BE2C (cell line): ENCODE measurements at regions not wholly inside any gene's neighbourhood (a gene's known extent, or its start where the extent isn't known, plus 50 kb on each side); places are given as distances from the start of the nearest gene placed in this dataset.

Experiments
- DNase-seq: peaks from one replicate; pipeline ENCODE4 v3.0.0-alpha.2; 2020
- H3K27me3 ChIP-seq: fragments of 250-450 bp; sonication (Bioruptor Pico); 2 replicates; pipeline ENCODE4 v1.5.1; 2020; ENCODE audit warnings: mild to moderate bottlenecking
- H3K36me3 ChIP-seq: fragments of 250-450 bp; sonication (Bioruptor Pico); 2 replicates; pipeline ENCODE4 v1.5.1; 2020; ENCODE audit warnings: mild to moderate bottlenecking
- H3K4me1 ChIP-seq: fragments of 250-450 bp; sonication (Bioruptor Pico); 2 replicates; pipeline ENCODE4 v1.5.1; 2020
- H3K4me3 ChIP-seq: 2 replicates; pipeline ENCODE4 v1.5.1; 2011; ENCODE audit warnings: low read depth, low read length
- H3K9me3 ChIP-seq: fragments of 250-450 bp; sonication (Bioruptor Pico); 2 replicates; pipeline ENCODE4 v1.5.1; 2020
- TF ChIP-seq, protein P1 (sequence below): IDR thresholded peaks from 2 replicates; pipeline ENCODE4 v1.5.1; 2012; ENCODE audit warnings: mild to moderate bottlenecking, low read depth, low read length

DNA sequence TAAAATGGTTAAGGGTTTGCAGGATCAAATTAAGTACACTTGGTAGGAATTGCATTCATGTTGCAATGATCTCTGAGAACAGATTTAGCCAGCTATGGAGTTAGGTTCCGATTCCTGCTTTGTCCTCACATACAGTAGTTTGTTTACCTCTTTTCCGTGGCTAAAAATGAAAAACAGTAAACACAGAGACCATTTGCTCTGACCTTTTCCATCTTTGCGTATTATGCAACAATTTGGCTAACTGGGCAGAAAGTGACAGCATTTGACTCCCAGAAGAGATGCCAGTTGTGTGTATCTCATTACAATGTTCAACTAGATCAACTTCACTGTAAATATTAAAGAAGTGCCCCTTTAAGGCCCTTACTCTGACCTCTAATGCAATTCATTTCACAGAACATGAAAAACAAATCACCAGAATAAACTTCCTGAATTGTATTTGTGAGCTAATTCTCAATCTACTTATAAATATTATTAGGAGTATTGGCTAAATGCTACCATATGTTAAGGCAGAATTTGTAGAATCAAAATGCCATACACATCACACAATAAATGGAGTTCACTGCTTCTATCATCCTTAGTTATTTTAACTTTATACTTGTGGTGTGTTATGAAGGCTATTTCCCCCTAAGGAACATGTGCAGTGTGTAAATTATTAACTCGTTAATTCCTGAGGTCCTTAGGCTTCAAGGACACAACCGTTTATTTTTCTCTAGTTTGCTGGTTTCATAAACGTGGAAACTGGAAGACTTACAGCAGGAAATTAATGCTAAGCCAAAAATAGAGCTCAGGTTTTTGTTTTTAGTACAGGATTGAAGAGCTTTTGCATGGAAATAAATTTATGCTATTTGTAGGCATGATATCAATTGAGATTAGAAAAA is 380.7 kb upstream of the CITED2 start:
- TF ChIP-seq, protein P1, sequence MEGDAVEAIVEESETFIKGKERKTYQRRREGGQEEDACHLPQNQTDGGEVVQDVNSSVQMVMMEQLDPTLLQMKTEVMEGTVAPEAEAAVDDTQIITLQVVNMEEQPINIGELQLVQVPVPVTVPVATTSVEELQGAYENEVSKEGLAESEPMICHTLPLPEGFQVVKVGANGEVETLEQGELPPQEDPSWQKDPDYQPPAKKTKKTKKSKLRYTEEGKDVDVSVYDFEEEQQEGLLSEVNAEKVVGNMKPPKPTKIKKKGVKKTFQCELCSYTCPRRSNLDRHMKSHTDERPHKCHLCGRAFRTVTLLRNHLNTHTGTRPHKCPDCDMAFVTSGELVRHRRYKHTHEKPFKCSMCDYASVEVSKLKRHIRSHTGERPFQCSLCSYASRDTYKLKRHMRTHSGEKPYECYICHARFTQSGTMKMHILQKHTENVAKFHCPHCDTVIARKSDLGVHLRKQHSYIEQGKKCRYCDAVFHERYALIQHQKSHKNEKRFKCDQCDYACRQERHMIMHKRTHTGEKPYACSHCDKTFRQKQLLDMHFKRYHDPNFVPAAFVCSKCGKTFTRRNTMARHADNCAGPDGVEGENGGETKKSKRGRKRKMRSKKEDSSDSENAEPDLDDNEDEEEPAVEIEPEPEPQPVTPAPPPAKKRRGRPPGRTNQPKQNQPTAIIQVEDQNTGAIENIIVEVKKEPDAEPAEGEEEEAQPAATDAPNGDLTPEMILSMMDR = no peak
- Histone ChIP-seq H3K36me3 (no peaks in the 10 kb centered on the region), H3K4me3 (no peak overlapping the region), H3K27me3 (no peaks in the 10 kb centered on the region), H3K4me1 (no peaks in the 10 kb centered on the region), H3K9me3 (no peaks in the 10 kb centered on the region)
- DNase-seq = no peak

DNA sequence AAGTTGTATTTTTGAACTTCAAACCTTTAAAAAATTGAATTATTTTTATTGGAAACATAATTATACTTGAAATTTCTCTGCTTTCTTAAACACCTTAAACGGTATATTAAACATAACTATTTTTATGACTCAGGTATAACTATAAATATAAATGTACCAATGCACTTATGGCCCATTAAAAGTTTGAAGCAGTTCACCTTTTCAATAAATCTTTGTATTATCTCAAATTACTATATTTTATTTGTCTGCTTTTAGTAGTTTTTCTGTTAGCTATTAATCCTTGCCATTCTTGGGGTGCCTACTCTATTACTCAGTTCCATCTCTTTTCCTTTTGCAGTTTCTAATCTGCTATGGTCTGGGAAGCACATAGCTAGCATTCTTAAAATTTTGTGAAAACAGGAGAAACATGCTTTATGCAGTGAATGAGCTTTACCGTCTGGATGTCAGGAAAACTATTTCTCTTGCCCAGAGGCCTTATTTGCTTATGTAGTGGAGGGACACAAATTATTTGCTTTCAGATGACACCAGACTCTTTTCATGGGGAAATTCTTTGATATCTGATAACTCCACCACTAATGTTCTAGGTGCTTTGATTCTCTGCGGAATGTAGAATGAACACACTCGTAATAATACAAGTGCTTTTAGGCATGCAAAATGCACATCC is 378.9 kb upstream of the CITED2 start:
- TF ChIP-seq, protein P1 = no peak
- no peaks in the 10 kb centered on the region for H3K27me3 ChIP-seq
- no peaks in the 10 kb centered on the region for H3K4me1 ChIP-seq
- no peak overlapping the region for H3K4me3 ChIP-seq
- no peak for DNase-seq
- no peaks in the 10 kb centered on the region for H3K9me3 ChIP-seq
- H3K36me3 ChIP-seq = no peaks in the 10 kb centered on the region

DNA sequence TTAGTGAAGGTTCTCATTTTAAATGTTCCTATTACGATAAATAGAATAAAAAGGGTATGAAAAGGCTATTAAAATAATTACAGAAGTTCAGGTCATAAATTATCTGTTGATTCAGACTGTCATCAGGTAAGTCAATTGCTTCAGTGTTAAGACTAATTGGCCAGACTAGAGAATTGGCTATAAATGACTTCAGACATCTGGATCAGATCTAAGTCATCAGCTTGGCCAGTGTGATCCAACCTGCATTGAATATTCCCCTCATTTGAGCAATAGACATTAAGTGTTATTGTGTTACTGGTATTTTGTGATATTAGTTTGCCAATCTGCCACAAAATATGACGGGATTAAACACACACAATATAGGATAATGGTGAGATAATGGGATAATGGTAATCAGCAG is 377.6 kb upstream of the CITED2 start:
- Histone ChIP-seq H3K4me1 (no peaks in the 10 kb centered on the region), H3K9me3 (no peaks in the 10 kb centered on the region), H3K4me3 (no peak overlapping the region), H3K36me3 (no peaks in the 10 kb centered on the region), H3K27me3 (no peaks in the 10 kb centered on the region)
- DNase-seq = no peak
- TF ChIP-seq, protein P1 = no peak

DNA sequence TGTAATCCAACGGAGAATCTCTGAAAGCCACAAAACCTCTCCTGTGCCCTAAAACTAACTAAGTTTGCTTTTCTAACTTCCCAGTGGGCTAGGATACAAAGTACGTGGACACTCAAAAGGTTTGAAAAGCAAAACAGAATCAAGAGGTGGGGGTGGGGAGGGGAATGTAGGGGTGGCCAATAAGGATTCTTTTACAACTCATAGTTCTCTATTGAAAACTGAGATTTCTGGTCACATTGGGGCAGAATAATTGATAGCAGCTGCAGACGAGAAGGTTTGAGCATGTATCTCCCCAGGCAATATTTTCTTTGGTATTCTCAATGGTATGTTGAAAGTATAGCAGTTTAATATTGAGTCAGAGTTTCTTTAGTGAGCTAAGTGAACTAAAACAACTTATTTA is 376.7 kb upstream of the CITED2 start:
- TF ChIP-seq, protein P1 = no peak
- Histone ChIP-seq H3K9me3 (no peaks in the 10 kb centered on the region), H3K36me3 (no peaks in the 10 kb centered on the region), H3K4me1 (no peaks in the 10 kb centered on the region), H3K4me3 (no peak overlapping the region), H3K27me3 (no peaks in the 10 kb centered on the region)
- no peak for DNase-seq

DNA sequence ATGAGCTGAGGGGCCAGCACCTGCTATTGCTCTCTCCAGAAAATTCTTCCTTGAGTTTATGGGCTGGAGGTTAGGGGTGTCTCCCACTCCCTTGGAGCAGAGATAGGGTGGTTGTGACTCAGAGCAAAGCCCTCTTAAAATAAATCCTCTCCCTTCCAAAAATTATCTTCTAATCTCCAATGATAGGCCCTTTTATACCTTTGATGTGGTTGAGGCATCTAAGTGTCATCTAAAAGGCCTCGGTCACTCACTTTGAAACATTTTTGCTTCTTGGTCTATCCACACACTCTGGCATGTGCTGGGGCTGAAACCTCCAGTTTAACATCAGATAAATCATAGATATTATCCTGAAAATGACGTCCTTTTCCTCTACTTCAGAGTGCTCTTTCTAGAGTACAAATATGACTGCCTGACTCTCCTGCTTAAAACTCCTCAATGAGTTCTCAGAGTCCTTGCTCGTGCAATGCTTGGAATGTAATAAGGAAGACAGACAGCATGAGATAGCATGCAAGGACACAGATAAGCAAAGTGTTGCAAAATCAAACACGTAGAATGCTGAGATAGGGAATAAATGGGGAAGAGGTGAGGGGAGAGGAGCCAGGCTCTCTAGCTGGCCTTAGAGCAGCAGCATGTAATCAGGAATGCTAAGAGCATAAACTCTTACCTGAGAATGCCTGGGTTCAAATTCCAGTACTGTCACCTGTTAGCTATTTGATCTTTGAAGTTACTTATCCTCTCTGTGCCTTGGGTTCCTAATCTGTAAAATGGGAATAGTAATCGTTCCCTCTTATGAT is 374.1 kb upstream of the CITED2 start:
- H3K4me3 ChIP-seq = no peak overlapping the region
- DNase-seq = no peak
- no peaks in the 10 kb centered on the region for H3K9me3 ChIP-seq
- TF ChIP-seq, protein P1 = no peak
- H3K27me3 ChIP-seq = no peaks in the 10 kb centered on the region
- H3K4me1 ChIP-seq = no peaks in the 10 kb centered on the region
- H3K36me3 ChIP-seq = no peaks in the 10 kb centered on the region
